Mesendoderm (in vitro differentiated cells): ENCODE measurements at regions not wholly inside any gene's neighbourhood (a gene's known extent, or its start where the extent isn't known, plus 50 kb on each side); places are given as distances from the start of the nearest gene placed in this dataset.

Experiments used
- DNase-seq: peaks from one replicate; pipeline ENCODE4 v3.0.0; 2013
- H2AK5ac ChIP-seq: 2 replicates; pipeline ENCODE4 v1.6.1; 2013; ENCODE audit warnings: low read length, inconsistent platforms
- H2BK120ac ChIP-seq: 2 replicates; pipeline ENCODE4 v1.6.1; 2013; ENCODE audit warnings: low read depth, mild to moderate bottlenecking, low read length, moderate library complexity, mixed read lengths
- H2BK15ac ChIP-seq: replicated peaks from 2 replicates; pipeline ENCODE4 v1.6.1; 2013; ENCODE audit warnings: low read depth, mild to moderate bottlenecking, moderate library complexity
- H2BK5ac ChIP-seq: 2 replicates; pipeline ENCODE4 v1.6.1; 2013; ENCODE audit warnings: low read length, inconsistent platforms
- H3K18ac ChIP-seq: 2 replicates; pipeline ENCODE4 v1.6.1; 2013; ENCODE audit warnings: mild to moderate bottlenecking, low read length, mixed read lengths
- H3K23ac ChIP-seq: one replicate; pipeline ENCODE4 v1.6.1; 2013; ENCODE audit warnings: low read length
- H3K27ac ChIP-seq: 2 replicates; pipeline ENCODE4 v1.5.1; 2013; ENCODE audit warnings: low read depth, mild to moderate bottlenecking, inconsistent platforms, low read length, moderate library complexity
- H3K27me3 ChIP-seq: 2 replicates; pipeline ENCODE4 v1.6.1; 2013; ENCODE audit warnings: low read length, control low read depth, mild to moderate bottlenecking, inconsistent platforms; ENCODE audit not compliant: insufficient read depth, poor library complexity
- H3K36me3 ChIP-seq: 2 replicates; pipeline ENCODE4 v1.6.1; 2013; ENCODE audit warnings: low read length, inconsistent platforms; ENCODE audit not compliant: control insufficient read depth, insufficient read depth
- H3K4ac ChIP-seq: one replicate; pipeline ENCODE4 v1.6.1; 2013; ENCODE audit warnings: low read depth, mild to moderate bottlenecking, low read length, moderate library complexity
- H3K4me1 ChIP-seq: 2 replicates; pipeline ENCODE4 v1.6.1; 2013; ENCODE audit warnings: low read depth, low read length, inconsistent platforms; ENCODE audit not compliant: control insufficient read depth
- H3K4me2 ChIP-seq: 2 replicates; pipeline ENCODE4 v1.6.1; 2013; ENCODE audit warnings: low read length
- H3K4me3 ChIP-seq: 2 replicates; pipeline ENCODE4 v1.5.1; 2013; ENCODE audit warnings: mild to moderate bottlenecking, low read length
- H3K56ac ChIP-seq: one replicate; pipeline ENCODE4 v1.6.1; 2013; ENCODE audit warnings: low read length
- H3K79me1 ChIP-seq: 2 replicates; pipeline ENCODE4 v1.6.1; 2013; ENCODE audit warnings: low read length, inconsistent platforms
- H3K79me2 ChIP-seq: 2 replicates; pipeline ENCODE4 v1.6.1; 2013; ENCODE audit warnings: mild to moderate bottlenecking, low read length; ENCODE audit not compliant: control insufficient read depth, insufficient read depth
- H3K9ac ChIP-seq: 2 replicates; pipeline ENCODE4 v1.6.1; 2013; ENCODE audit warnings: low read length, inconsistent platforms
- H4K5ac ChIP-seq: one replicate; pipeline ENCODE4 v1.6.1; 2013; ENCODE audit warnings: low read length
- H4K8ac ChIP-seq: one replicate; pipeline ENCODE4 v1.6.1; 2013; ENCODE audit warnings: low read depth, mild to moderate bottlenecking, control low read depth, low read length, moderate library complexity
- WGBS: extraction: QIAGEN DNeasy Blood & Tissue Kit; methylation state at CpG from one replicate; pipeline ENCODE4 v1.1.7; 2013; ENCODE audit warnings: low lambda C conversion rate, missing lambda C conversion rate; ENCODE audit not compliant: insufficient coverage; ENCODE audit errors: extremely low coverage; 5-methylcytosine and 5-hydroxymethylcytosine counted together

GRCh38 chr5:145551714-145552113 is 283.4 kb downstream of the PRELID2 start:
- Histone ChIP-seq H3K56ac (no peak overlapping the region), H3K79me2 (no peaks in the 10 kb centered on the region), H3K4me1 (no peaks in the 10 kb centered on the region), H2BK5ac (no peak overlapping the region), H3K36me3 (no peaks in the 10 kb centered on the region), H3K4me2 (no peak overlapping the region), H4K8ac (no peak overlapping the region), H2BK15ac (no peak overlapping the region), H3K9ac (no peak overlapping the region), H2BK120ac (no peak overlapping the region), H4K5ac (no peak overlapping the region), H3K4me3 (no peak overlapping the region), H3K27ac (no peak overlapping the region), H3K27me3 (no peaks in the 10 kb centered on the region), H3K79me1 (no peaks in the 10 kb centered on the region), H3K4ac (no peak overlapping the region), H3K23ac (no peak overlapping the region), H3K18ac (no peak overlapping the region), H2AK5ac (no peak overlapping the region)
- DNase-seq, result no peak
- no CpG with 5 or more reads among the region's 1 CpG for WGBS

- Histone ChIP-seq H3K56ac (no peak overlapping the region), H4K8ac (no peak overlapping the region), H3K9ac (no peak overlapping the region), H3K4me3 (no peak overlapping the region), H3K4me1 (no peaks in the 10 kb centered on the region), H2BK120ac (no peak overlapping the region), H3K36me3 (no peaks in the 10 kb centered on the region), H3K27me3 (no peaks in the 10 kb centered on the region), H3K23ac (no peak overlapping the region), H3K79me2 (no peaks in the 10 kb centered on the region), H2BK15ac (no peak overlapping the region), H3K27ac (no peak overlapping the region), H3K79me1 (no peaks in the 10 kb centered on the region), H2BK5ac (no peak overlapping the region), H3K4ac (no peak overlapping the region), H4K5ac (no peak overlapping the region), H3K4me2 (no peak overlapping the region), H2AK5ac (no peak overlapping the region), H3K18ac (no peak overlapping the region)
- no peak for DNase-seq
Measured at GRCh38 chr5:145548097-145548496, 287.0 kb downstream of the PRELID2 start.

GRCh38 chr5:145544401-145544800 is 290.7 kb downstream of the PRELID2 start:
- no peak for DNase-seq
- Histone ChIP-seq H3K36me3 (no peaks in the 10 kb centered on the region), H2BK5ac (no peak overlapping the region), H3K4me1 (no peaks in the 10 kb centered on the region), H3K27me3 (no peaks in the 10 kb centered on the region), H4K8ac (no peak overlapping the region), H3K9ac (no peak overlapping the region), H2BK15ac (no peak overlapping the region), H3K4me2 (no peak overlapping the region), H2BK120ac (no peak overlapping the region), H2AK5ac (no peak overlapping the region), H3K79me2 (no peaks in the 10 kb centered on the region), H3K79me1 (no peaks in the 10 kb centered on the region), H3K18ac (no peak overlapping the region), H4K5ac (no peak overlapping the region), H3K4ac (no peak overlapping the region), H3K27ac (no peak overlapping the region), H3K56ac (no peak overlapping the region), H3K4me3 (no peak overlapping the region), H3K23ac (no peak overlapping the region)

DNA sequence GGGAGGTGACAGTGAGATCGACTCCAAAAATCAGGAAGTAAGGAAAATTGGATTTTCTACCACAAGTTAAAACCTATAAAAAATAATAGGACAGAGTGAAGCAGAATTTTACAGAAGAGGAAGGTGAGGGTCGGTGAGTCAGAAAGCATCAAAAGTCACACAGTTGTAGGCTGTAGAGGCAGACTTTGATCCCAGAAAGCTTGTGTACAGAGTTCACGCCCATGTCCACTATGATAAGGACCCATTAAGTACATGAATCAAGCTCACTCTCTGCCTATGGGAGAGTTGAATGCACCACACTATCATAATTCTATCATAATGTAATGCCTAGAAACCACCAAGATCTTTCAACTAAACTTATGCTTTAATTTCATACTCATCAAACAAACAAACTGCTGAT is 291.2 kb downstream of the PRELID2 start:
- Histone ChIP-seq H4K8ac (no peak overlapping the region), H4K5ac (no peak overlapping the region), H3K9ac (no peak overlapping the region), H3K79me1 (no peaks in the 10 kb centered on the region), H3K4me2 (no peak overlapping the region), H3K18ac (no peak overlapping the region), H2BK120ac (no peak overlapping the region), H3K4me1 (no peaks in the 10 kb centered on the region), H2BK5ac (no peak overlapping the region), H3K27me3 (no peaks in the 10 kb centered on the region), H3K36me3 (no peaks in the 10 kb centered on the region), H2AK5ac (no peak overlapping the region), H2BK15ac (no peak overlapping the region), H3K4me3 (no peak overlapping the region), H3K79me2 (no peaks in the 10 kb centered on the region), H3K23ac (no peak overlapping the region), H3K56ac (no peak overlapping the region), H3K4ac (no peak overlapping the region), H3K27ac (no peak overlapping the region)
- DNase-seq, result no peak
- WGBS, result no CpG with 5 or more reads among the region's 3 CpGs

DNA sequence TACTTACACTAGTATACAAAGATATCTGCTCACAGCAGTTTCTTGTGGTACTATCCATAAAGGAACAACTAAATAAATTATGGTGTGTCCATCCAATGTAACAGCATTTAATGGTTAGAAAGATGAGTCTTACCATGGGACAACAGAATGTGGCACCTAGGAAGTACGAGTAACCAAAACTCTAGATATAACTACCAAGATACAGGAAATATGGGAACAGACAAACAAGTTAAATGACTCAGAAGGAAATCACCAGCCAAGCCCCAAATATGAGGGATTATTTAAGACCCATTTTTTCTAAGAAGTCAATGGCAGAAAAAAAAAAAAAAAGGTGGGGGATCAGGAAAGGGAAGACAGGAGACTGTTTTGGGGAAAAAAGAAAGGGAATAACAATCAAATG is 294.8 kb downstream of the PRELID2 start:
- H3K79me1 ChIP-seq, result no peaks in the 10 kb centered on the region
- H2BK5ac ChIP-seq, result no peak overlapping the region
- H3K56ac ChIP-seq, result no peak overlapping the region
- H2BK120ac ChIP-seq, result no peak overlapping the region
- H3K4me2 ChIP-seq, result no peak overlapping the region
- no peak overlapping the region for H3K27ac ChIP-seq
- H3K36me3 ChIP-seq, result no peaks in the 10 kb centered on the region
- H3K4me3 ChIP-seq, result no peak overlapping the region
- H4K8ac ChIP-seq, result no peak overlapping the region
- no peak overlapping the region for H3K4ac ChIP-seq
- no peak overlapping the region for H3K9ac ChIP-seq
- no peaks in the 10 kb centered on the region for H3K27me3 ChIP-seq
- no peak for DNase-seq
- H3K79me2 ChIP-seq, result no peaks in the 10 kb centered on the region
- no CpG with 5 or more reads among the region's 1 CpG for WGBS
- no peak overlapping the region for H2BK15ac ChIP-seq
- H2AK5ac ChIP-seq, result no peak overlapping the region
- H3K4me1 ChIP-seq, result no peaks in the 10 kb centered on the region
- H4K5ac ChIP-seq, result no peak overlapping the region
- no peak overlapping the region for H3K18ac ChIP-seq
- H3K23ac ChIP-seq, result no peak overlapping the region

- H2BK5ac ChIP-seq, result no peak overlapping the region
- H4K5ac ChIP-seq, result no peak overlapping the region
- DNase-seq, result no peak
- H3K4me2 ChIP-seq, result no peak overlapping the region
- H3K4ac ChIP-seq, result no peak overlapping the region
- no peak overlapping the region for H3K23ac ChIP-seq
- no peak overlapping the region for H3K18ac ChIP-seq
- H2BK15ac ChIP-seq, result no peak overlapping the region
- no peak overlapping the region for H3K4me3 ChIP-seq
- H3K4me1 ChIP-seq, result no peaks in the 10 kb centered on the region
- no peaks in the 10 kb centered on the region for H3K79me2 ChIP-seq
- WGBS, result no CpG with 5 or more reads among the region's 2 CpGs
- no peaks in the 10 kb centered on the region for H3K36me3 ChIP-seq
- H2AK5ac ChIP-seq, result no peak overlapping the region
- H3K27ac ChIP-seq, result no peak overlapping the region
- H3K27me3 ChIP-seq, result no peaks in the 10 kb centered on the region
- no peaks in the 10 kb centered on the region for H3K79me1 ChIP-seq
- H3K9ac ChIP-seq, result no peak overlapping the region
- no peak overlapping the region for H2BK120ac ChIP-seq
- no peak overlapping the region for H4K8ac ChIP-seq
- no peak overlapping the region for H3K56ac ChIP-seq
Measured at GRCh38 chr5:145539201-145539600, 295.9 kb downstream of the PRELID2 start.
